ENCODE measurements at regions not wholly inside any gene's neighbourhood (a gene's known extent, or its start where the extent isn't known, plus 50 kb on each side); places are given as distances from the start of the nearest gene placed in this dataset.

- TF ChIP-seq, protein P1, sequence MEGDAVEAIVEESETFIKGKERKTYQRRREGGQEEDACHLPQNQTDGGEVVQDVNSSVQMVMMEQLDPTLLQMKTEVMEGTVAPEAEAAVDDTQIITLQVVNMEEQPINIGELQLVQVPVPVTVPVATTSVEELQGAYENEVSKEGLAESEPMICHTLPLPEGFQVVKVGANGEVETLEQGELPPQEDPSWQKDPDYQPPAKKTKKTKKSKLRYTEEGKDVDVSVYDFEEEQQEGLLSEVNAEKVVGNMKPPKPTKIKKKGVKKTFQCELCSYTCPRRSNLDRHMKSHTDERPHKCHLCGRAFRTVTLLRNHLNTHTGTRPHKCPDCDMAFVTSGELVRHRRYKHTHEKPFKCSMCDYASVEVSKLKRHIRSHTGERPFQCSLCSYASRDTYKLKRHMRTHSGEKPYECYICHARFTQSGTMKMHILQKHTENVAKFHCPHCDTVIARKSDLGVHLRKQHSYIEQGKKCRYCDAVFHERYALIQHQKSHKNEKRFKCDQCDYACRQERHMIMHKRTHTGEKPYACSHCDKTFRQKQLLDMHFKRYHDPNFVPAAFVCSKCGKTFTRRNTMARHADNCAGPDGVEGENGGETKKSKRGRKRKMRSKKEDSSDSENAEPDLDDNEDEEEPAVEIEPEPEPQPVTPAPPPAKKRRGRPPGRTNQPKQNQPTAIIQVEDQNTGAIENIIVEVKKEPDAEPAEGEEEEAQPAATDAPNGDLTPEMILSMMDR (conservative IDR thresholded peaks at IDR 0.05; ENCODE audit: low read depth, low read length): no peak
- no peak for TF ChIP-seq EZH2 (IDR thresholded peaks at IDR 0.05; ENCODE audit: borderline replicate concordance, low read depth, low read length, poor library complexity, severe bottlenecking)
Measured at GRCh38 chr6:66985816-66986215, 1278.8 kb upstream of the EYS start.

Data from A673 (cell line).